CD4-positive, alpha-beta T cell (primary cell): ENCODE measurements at regions not wholly inside any gene's neighbourhood (a gene's known extent, or its start where the extent isn't known, plus 50 kb on each side); places are given as distances from the start of the nearest gene placed in this dataset.

Experiments used
- ATAC-seq: fragments of 200-7000 bp; cut with Tn5 transposase; one replicate; pipeline ENCODE4 v1.10.0; 2022; ENCODE audit warnings: mild to moderate bottlenecking; ENCODE audit not compliant: poor library complexity
- CTCF ChIA-PET: fragments of 350-600 bp; sonication (Branson Sonifier 250); formaldehyde crosslinking; loops from one replicate; lab custom pipeline; 2021; ENCODE audit warnings: antibody characterized with exemption, inconsistent platforms; lab: Charles Lee
- POLR2A ChIA-PET: fragments of 350-600 bp; sonication (Branson Sonifier 250); formaldehyde crosslinking; loops from one replicate; lab custom pipeline; 2021; ENCODE audit warnings: antibody characterized with exemption, inconsistent platforms; lab: Charles Lee
- DNase-seq, 14 experiments: peaks; one replicate each; pipeline ENCODE4 v3.0.0-alpha.2; 2013 to 2020; ENCODE audit warnings: mixed read lengths in 2 of 14
- H3K27ac ChIP-seq, 2 donors: one replicate each; pipeline versions ENCODE4 v1.5.1 to v1.7.0; 2013; ENCODE audit warnings: low read length in 2 of 2, low read depth in 1 of 2, mild to moderate bottlenecking in 1 of 2
- H3K27me3 ChIP-seq, 2 experiments: 1 replicate in 1 of 2; 2 replicates in 1 of 2; pipeline versions ENCODE4 v1.6.1 to v1.7.0; 2013; ENCODE audit warnings: low read length in 2 of 2, control low read depth in 1 of 2, mild to moderate bottlenecking in 1 of 2, moderate library complexity in 1 of 2; ENCODE audit not compliant: insufficient read depth in 2 of 2, control insufficient read depth in 1 of 2
- H3K36me3 ChIP-seq: one replicate; pipeline ENCODE4 v1.6.1; 2013; ENCODE audit warnings: low read length, control low read depth; ENCODE audit not compliant: insufficient read depth
- H3K4me1 ChIP-seq: one replicate; pipeline ENCODE4 v1.6.1; 2013; ENCODE audit warnings: low read length, control low read depth; ENCODE audit not compliant: insufficient read depth
- H3K4me3 ChIP-seq: one replicate; pipeline ENCODE4 v1.5.1; 2013; ENCODE audit warnings: mild to moderate bottlenecking, low read length, moderate library complexity
- H3K9me3 ChIP-seq, 2 experiments: 1 replicate in 1 of 2; 2 replicates in 1 of 2; pipeline versions ENCODE4 v1.6.1 to v1.7.0; 2013; ENCODE audit warnings: low read length in 2 of 2, mild to moderate bottlenecking in 2 of 2, control low read depth in 1 of 2, moderate library complexity in 1 of 2; ENCODE audit not compliant: control insufficient read depth in 1 of 2, insufficient read depth in 1 of 2
- H3K27ac Mint-ChIP-seq: one replicate; pipeline ENCODE4 v1.8.0; 2020; ENCODE audit warnings: mixed read lengths
- H3K27me3 Mint-ChIP-seq: one replicate; pipeline ENCODE4 v1.8.0; 2021; ENCODE audit warnings: mixed read lengths
- H3K36me3 Mint-ChIP-seq: one replicate; pipeline ENCODE4 v1.8.0; 2021; ENCODE audit warnings: low read depth, mixed read lengths
- H3K4me1 Mint-ChIP-seq: one replicate; pipeline ENCODE4 v1.8.0; 2021; ENCODE audit warnings: low read depth, mixed read lengths
- H3K4me3 Mint-ChIP-seq: one replicate; pipeline ENCODE4 v1.8.0; 2020; ENCODE audit warnings: mild to moderate bottlenecking, mixed read lengths
- H3K9me3 Mint-ChIP-seq: one replicate; pipeline ENCODE4 v1.8.0; 2020; ENCODE audit warnings: mixed read lengths
- intact Hi-C, 2 experiments: fragments of 100-400 bp; cut with DNase I in 1 of 2; cut with micrococcal nuclease in 1 of 2; formaldehyde crosslinking; loops; one replicate each; pipeline versions ENCODE4 v1.15.1 to v1.9.0; 2023 to 2025; cut with DNase I, micrococcal nuclease
- TF ChIP-seq, protein P1 (sequence below): fragments of 200-600 bp; IDR thresholded peaks from one replicate; pipeline ENCODE4 v1.8.0; 2022; ENCODE audit warnings: antibody characterized with exemption, mild to moderate bottlenecking

DNA sequence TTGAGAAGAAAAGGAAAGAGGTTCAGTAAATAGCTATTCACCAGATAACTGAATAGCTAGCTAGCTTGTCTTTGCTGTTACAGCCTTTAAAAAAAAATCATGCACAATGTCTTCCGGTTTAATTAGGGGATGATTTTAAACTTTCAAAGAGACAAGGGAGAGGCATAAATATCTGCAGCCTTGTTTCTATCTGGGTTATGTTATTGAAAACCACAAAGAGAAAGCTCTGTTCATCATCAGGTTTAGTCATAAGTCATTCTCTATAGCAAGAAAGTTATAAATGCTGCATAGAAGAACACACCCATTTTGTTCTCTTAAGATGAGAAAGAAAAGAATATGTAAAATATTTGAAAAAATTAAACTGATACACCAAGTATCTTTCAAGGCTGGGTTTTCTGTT is 1046.9 kb downstream of the AACS start:
- Histone ChIP-seq H3K9me3 (peaks cover 0 to 5% of the 10 kb centered on the region in 2 experiments), H3K4me1 (no peaks in the 10 kb centered on the region), H3K27me3 (no peaks in the 10 kb centered on the region), H3K36me3 (no peaks in the 10 kb centered on the region), H3K4me3 (no peak overlapping the region), H3K27ac (no peak overlapping the region)
- intact Hi-C loops = no loop called here
- Mint-ChIP-seq H3K4me3 (no peak overlapping the region), H3K9me3 (peaks cover 2% of the 10 kb centered on the region), H3K27me3 (no peaks in the 10 kb centered on the region), H3K36me3 (no peaks in the 10 kb centered on the region), H3K4me1 (no peaks in the 10 kb centered on the region), H3K27ac (no peak overlapping the region)
- TF ChIP-seq, protein P1, sequence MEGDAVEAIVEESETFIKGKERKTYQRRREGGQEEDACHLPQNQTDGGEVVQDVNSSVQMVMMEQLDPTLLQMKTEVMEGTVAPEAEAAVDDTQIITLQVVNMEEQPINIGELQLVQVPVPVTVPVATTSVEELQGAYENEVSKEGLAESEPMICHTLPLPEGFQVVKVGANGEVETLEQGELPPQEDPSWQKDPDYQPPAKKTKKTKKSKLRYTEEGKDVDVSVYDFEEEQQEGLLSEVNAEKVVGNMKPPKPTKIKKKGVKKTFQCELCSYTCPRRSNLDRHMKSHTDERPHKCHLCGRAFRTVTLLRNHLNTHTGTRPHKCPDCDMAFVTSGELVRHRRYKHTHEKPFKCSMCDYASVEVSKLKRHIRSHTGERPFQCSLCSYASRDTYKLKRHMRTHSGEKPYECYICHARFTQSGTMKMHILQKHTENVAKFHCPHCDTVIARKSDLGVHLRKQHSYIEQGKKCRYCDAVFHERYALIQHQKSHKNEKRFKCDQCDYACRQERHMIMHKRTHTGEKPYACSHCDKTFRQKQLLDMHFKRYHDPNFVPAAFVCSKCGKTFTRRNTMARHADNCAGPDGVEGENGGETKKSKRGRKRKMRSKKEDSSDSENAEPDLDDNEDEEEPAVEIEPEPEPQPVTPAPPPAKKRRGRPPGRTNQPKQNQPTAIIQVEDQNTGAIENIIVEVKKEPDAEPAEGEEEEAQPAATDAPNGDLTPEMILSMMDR = no peak
- ChIA-PET CTCF (no interaction called here), POLR2A (no interaction called here)
- ATAC-seq (no peak), DNase-seq (no peak)

DNA sequence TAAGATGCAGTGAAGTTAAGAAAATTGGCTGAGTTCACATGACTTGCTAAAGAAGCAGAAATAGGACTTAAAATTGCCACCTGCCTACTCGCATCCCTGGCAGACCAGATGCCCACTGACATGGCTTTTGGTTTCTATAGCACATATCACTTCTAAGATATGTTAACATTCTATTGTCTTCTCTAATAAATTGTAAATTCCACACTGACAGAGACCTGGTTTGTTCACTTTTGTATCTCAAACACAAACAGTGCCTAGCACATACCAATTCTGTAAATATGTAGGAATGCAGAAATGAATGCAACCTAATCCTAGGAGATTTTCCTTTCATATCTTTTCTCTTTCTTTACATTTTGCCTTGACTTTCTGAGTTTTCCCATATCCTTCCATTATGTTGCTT is 1047.6 kb downstream of the AACS start:
- no peak overlapping the region for H3K27ac ChIP-seq
- Mint-ChIP-seq H3K4me3 (no peak overlapping the region), H3K27ac (no peak overlapping the region), H3K27me3 (no peaks in the 10 kb centered on the region), H3K4me1 (no peaks in the 10 kb centered on the region), H3K36me3 (no peaks in the 10 kb centered on the region), H3K9me3 (peaks cover 2% of the 10 kb centered on the region)
- ATAC-seq (no peak), DNase-seq (no peak)
- no peaks in the 10 kb centered on the region for H3K4me1 ChIP-seq
- no peaks in the 10 kb centered on the region for H3K27me3 ChIP-seq
- TF ChIP-seq, protein P1 = no peak
- no peaks in the 10 kb centered on the region for H3K36me3 ChIP-seq
- intact Hi-C loops = no loop called here
- no peak overlapping the region for H3K4me3 ChIP-seq
- ChIA-PET CTCF (no interaction called here), POLR2A (no interaction called here)
- H3K9me3 ChIP-seq = peaks cover 0 to 5% of the 10 kb centered on the region in 2 experiments

DNA sequence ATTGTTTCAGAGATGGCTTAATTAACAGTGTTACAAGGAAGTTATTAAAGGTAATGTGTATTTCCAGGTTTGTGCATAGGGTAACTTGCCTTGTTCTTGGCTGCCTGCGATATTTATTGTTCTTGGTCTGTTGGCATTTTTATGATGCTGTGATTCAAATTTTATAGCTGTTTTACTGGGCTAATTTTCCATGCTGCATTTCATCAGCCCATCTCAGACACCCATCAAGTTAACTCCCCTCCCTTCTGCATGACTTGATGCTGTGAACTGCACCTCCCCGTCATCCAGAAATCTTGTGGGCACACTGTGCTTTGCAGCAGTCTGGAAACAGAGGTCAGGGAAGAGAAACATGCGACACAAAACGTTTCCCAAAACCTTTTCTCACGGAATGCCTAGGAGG is 1049.2 kb downstream of the AACS start:
- H3K27ac Mint-ChIP-seq = no peak overlapping the region
- Histone ChIP-seq H3K4me1 (no peaks in the 10 kb centered on the region), H3K4me3 (no peak overlapping the region), H3K27me3 (no peaks in the 10 kb centered on the region), H3K27ac (no peak overlapping the region), H3K9me3 (peaks cover 0 to 5% of the 10 kb centered on the region in 2 experiments), H3K36me3 (no peaks in the 10 kb centered on the region)
- POLR2A ChIA-PET = no interaction called here
- H3K4me3 Mint-ChIP-seq = no peak overlapping the region
- H3K9me3 Mint-ChIP-seq = no peaks in the 10 kb centered on the region
- DNase-seq = no peak
- CTCF ChIA-PET = no interaction called here
- no peaks in the 10 kb centered on the region for H3K27me3 Mint-ChIP-seq
- TF ChIP-seq, protein P1 = no peak
- H3K4me1 Mint-ChIP-seq = no peaks in the 10 kb centered on the region
- ATAC-seq = no peak
- no peaks in the 10 kb centered on the region for H3K36me3 Mint-ChIP-seq
- intact Hi-C loops = no loop called here
